WTC11 (cell line): ENCODE measurements at regions not wholly inside any gene's neighbourhood (a gene's known extent, or its start where the extent isn't known, plus 50 kb on each side); places are given as distances from the start of the nearest gene placed in this dataset.

Experiments used
- ATAC-seq: fragments of 200-7000 bp; cut with Tn5 transposase; 2 replicates; pipeline ENCODE4 v1.10.0; 2021; ENCODE audit warnings: mild to moderate bottlenecking, moderate library complexity
- CTCF ChIA-PET: fragments of 300-600 bp; sonication (Branson Sonifier 250); formaldehyde crosslinking; loops from one replicate; lab custom pipeline; 2021; ENCODE audit warnings: antibody characterized with exemption; lab: Charles Lee
- POLR2A ChIA-PET: fragments of 350-600 bp; sonication (Branson Sonifier 250); formaldehyde crosslinking; loops from one replicate; lab custom pipeline; 2021; ENCODE audit warnings: antibody characterized with exemption; lab: Charles Lee
- DNase-seq: peaks from one replicate; pipeline ENCODE4 v3.0.0; 2021; ENCODE audit warnings: low spot score
- H3K27ac Mint-ChIP-seq: 2 replicates; pipeline ENCODE4 v1.8.0; 2021; ENCODE audit warnings: mixed read lengths
- H3K27me3 Mint-ChIP-seq: 2 replicates; pipeline ENCODE4 v1.8.0; 2021; ENCODE audit warnings: low read depth, mild to moderate bottlenecking, moderate library complexity, mixed read lengths
- H3K36me3 Mint-ChIP-seq: 2 replicates; pipeline ENCODE4 v1.8.0; 2021; ENCODE audit warnings: mixed read lengths
- H3K4me1 Mint-ChIP-seq: 2 replicates; pipeline ENCODE4 v1.8.0; 2022; ENCODE audit warnings: mixed read lengths
- H3K4me3 Mint-ChIP-seq: 2 replicates; pipeline ENCODE4 v1.8.0; 2021; ENCODE audit warnings: mild to moderate bottlenecking, moderate library complexity, mixed read lengths
- H3K9me3 Mint-ChIP-seq: 2 replicates; pipeline ENCODE4 v1.8.0; 2021; ENCODE audit warnings: mixed read lengths
- ATF1 ChIP-seq: sonication (generic); formaldehyde crosslinking; IDR thresholded peaks from 2 replicates; pipeline ENCODE4 v1.8.1; 2023; ENCODE audit warnings: mild to moderate bottlenecking, moderate library complexity, missing genetic modification reagents
- ATF6 ChIP-seq: sonication (generic); formaldehyde crosslinking; IDR thresholded peaks from 2 replicates; pipeline ENCODE4 v1.8.1; 2023; ENCODE audit warnings: mild to moderate bottlenecking, missing genetic modification reagents
- CBFB ChIP-seq: sonication (generic); formaldehyde crosslinking; IDR thresholded peaks from 2 replicates; pipeline ENCODE4 v1.8.1; 2022; ENCODE audit warnings: mild to moderate bottlenecking, low read depth, missing genetic modification reagents
- E2F1 ChIP-seq: sonication (generic); formaldehyde crosslinking; IDR thresholded peaks from 2 replicates; pipeline ENCODE4 v1.8.0; 2022; ENCODE audit warnings: mild to moderate bottlenecking, missing genetic modification reagents
- E2F5 ChIP-seq: sonication (generic); formaldehyde crosslinking; IDR thresholded peaks from 2 replicates; pipeline ENCODE4 v1.8.1; 2022; ENCODE audit warnings: mild to moderate bottlenecking, moderate library complexity, missing genetic modification reagents
- ELF4 ChIP-seq: sonication (generic); formaldehyde crosslinking; IDR thresholded peaks from 2 replicates; pipeline ENCODE4 v1.8.1; 2022; ENCODE audit warnings: low read depth, mild to moderate bottlenecking, moderate library complexity, missing genetic modification reagents
- NFE2L1 ChIP-seq: sonication (generic); formaldehyde crosslinking; IDR thresholded peaks from 2 replicates; pipeline ENCODE4 v1.8.1; 2023; ENCODE audit warnings: missing genetic modification reagents
- NFYB ChIP-seq: sonication (generic); formaldehyde crosslinking; conservative IDR thresholded peaks from 2 replicates; pipeline ENCODE4 v1.8.0; 2022; ENCODE audit warnings: low read depth, missing genetic modification reagents
- NR3C1 ChIP-seq: sonication (generic); formaldehyde crosslinking; conservative IDR thresholded peaks from 2 replicates; pipeline ENCODE4 v1.8.1; 2023; ENCODE audit warnings: low read depth, mild to moderate bottlenecking, missing genetic modification reagents
- PRRX2 ChIP-seq: fragments of 250-450 bp; sonication (Bioruptor Pico); IDR thresholded peaks from 2 replicates; pipeline ENCODE4 v1.8.0; 2021; ENCODE audit warnings: mild to moderate bottlenecking
- SMAD4 ChIP-seq: sonication (generic); formaldehyde crosslinking; IDR thresholded peaks from 2 replicates; pipeline ENCODE4 v1.8.0; 2022; ENCODE audit warnings: mild to moderate bottlenecking, missing genetic modification reagents
- ZBTB43 ChIP-seq: sonication (generic); formaldehyde crosslinking; IDR thresholded peaks from 2 replicates; pipeline ENCODE4 v1.8.1; 2023; ENCODE audit warnings: mild to moderate bottlenecking, missing genetic modification reagents
- ZMAT4 ChIP-seq: fragments of 250-450 bp; sonication (Bioruptor Pico); IDR thresholded peaks from 2 replicates; pipeline ENCODE4 v1.9.0; 2021; ENCODE audit warnings: mild to moderate bottlenecking
- ZNF219 ChIP-seq: sonication (generic); formaldehyde crosslinking; IDR thresholded peaks from 2 replicates; pipeline ENCODE4 v1.8.0; 2023; ENCODE audit warnings: missing genetic modification reagents, mild to moderate bottlenecking, borderline replicate concordance
- ZNF317 ChIP-seq: sonication (generic); formaldehyde crosslinking; IDR thresholded peaks from 2 replicates; pipeline ENCODE4 v1.8.1; 2023; ENCODE audit warnings: low read depth, mild to moderate bottlenecking, moderate library complexity, missing genetic modification reagents, borderline replicate concordance
- ZNF423 ChIP-seq: fragments of 250-450 bp; sonication (Bioruptor Pico); IDR thresholded peaks from 2 replicates; pipeline ENCODE4 v2.1.2; 2022; ENCODE audit warnings: mild to moderate bottlenecking, moderate library complexity
- ZNF512 ChIP-seq: sonication (generic); formaldehyde crosslinking; IDR thresholded peaks from 2 replicates; pipeline ENCODE4 v1.8.1; 2022; ENCODE audit warnings: missing genetic modification reagents, borderline replicate concordance
- TF ChIP-seq, protein P1 (sequence below): sonication (generic); formaldehyde crosslinking; IDR thresholded peaks from 2 replicates; pipeline ENCODE4 v1.8.0; 2023; ENCODE audit warnings: missing genetic modification reagents, mild to moderate bottlenecking, borderline replicate concordance

- ATAC-seq (no peak), DNase-seq (no peak)
- H3K4me3 Mint-ChIP-seq, result no peak overlapping the region
- no peak overlapping the region for H3K27ac Mint-ChIP-seq
- ChIA-PET CTCF (no interaction called here), POLR2A (no interaction called here)
- H3K27me3 Mint-ChIP-seq, result no peaks in the 10 kb centered on the region
- H3K4me1 Mint-ChIP-seq, result peaks cover 28% of the 10 kb centered on the region
- H3K36me3 Mint-ChIP-seq, result no peaks in the 10 kb centered on the region
- TF ChIP-seq ELF4 (CRISPR knock-in tag) (no peak), ZMAT4 (CRISPR knock-in tag) (no peak), NR3C1 (CRISPR knock-in tag) (no peak), E2F1 (no peak), NFYB (no peak), ZNF512 (CRISPR knock-in tag) (no peak), NFE2L1 (no peak), ATF6 (CRISPR knock-in tag) (no peak), PRRX2 (no peak), ZNF423 (CRISPR knock-in tag) (no peak), ZBTB43 (CRISPR knock-in tag) (no peak)
- H3K9me3 Mint-ChIP-seq, result peaks cover 5% of the 10 kb centered on the region
Measured at GRCh38 chr10:29924436-29924835, 134.9 kb downstream of the JCAD start.

GRCh38 chr10:29923416-29923965 lies 135.9 kb downstream of the JCAD start:
- no peaks in the 10 kb centered on the region; the same call in 1 of the 2 replicates for H3K27me3 Mint-ChIP-seq
- TF ChIP-seq ZNF219, result no peak
- no peak for TF ChIP-seq ZNF317
- no peak for TF ChIP-seq ZMAT4 (CRISPR knock-in tag)
- no peak for TF ChIP-seq E2F5 (CRISPR knock-in tag)
- TF ChIP-seq ZNF512 (CRISPR knock-in tag), result no peak
- TF ChIP-seq ATF1 (CRISPR knock-in tag), result no peak
- TF ChIP-seq, protein P1, sequence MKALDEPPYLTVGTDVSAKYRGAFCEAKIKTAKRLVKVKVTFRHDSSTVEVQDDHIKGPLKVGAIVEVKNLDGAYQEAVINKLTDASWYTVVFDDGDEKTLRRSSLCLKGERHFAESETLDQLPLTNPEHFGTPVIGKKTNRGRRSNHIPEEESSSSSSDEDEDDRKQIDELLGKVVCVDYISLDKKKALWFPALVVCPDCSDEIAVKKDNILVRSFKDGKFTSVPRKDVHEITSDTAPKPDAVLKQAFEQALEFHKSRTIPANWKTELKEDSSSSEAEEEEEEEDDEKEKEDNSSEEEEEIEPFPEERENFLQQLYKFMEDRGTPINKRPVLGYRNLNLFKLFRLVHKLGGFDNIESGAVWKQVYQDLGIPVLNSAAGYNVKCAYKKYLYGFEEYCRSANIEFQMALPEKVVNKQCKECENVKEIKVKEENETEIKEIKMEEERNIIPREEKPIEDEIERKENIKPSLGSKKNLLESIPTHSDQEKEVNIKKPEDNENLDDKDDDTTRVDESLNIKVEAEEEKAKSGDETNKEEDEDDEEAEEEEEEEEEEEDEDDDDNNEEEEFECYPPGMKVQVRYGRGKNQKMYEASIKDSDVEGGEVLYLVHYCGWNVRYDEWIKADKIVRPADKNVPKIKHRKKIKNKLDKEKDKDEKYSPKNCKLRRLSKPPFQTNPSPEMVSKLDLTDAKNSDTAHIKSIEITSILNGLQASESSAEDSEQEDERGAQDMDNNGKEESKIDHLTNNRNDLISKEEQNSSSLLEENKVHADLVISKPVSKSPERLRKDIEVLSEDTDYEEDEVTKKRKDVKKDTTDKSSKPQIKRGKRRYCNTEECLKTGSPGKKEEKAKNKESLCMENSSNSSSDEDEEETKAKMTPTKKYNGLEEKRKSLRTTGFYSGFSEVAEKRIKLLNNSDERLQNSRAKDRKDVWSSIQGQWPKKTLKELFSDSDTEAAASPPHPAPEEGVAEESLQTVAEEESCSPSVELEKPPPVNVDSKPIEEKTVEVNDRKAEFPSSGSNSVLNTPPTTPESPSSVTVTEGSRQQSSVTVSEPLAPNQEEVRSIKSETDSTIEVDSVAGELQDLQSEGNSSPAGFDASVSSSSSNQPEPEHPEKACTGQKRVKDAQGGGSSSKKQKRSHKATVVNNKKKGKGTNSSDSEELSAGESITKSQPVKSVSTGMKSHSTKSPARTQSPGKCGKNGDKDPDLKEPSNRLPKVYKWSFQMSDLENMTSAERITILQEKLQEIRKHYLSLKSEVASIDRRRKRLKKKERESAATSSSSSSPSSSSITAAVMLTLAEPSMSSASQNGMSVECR (CRISPR knock-in tag), result no peak
- no peak for TF ChIP-seq CBFB (CRISPR knock-in tag)
- TF ChIP-seq SMAD4, result no peak

More at GRCh38 chr10:29923416-29923965, 135.9 kb downstream of the JCAD start:
- peaks cover 28% of the 10 kb centered on the region for H3K4me1 Mint-ChIP-seq
- H3K9me3 Mint-ChIP-seq, result no peaks in the 10 kb centered on the region
- H3K27ac Mint-ChIP-seq, result no peak overlapping the region
- CTCF ChIA-PET, result no interaction called here
- H3K4me3 Mint-ChIP-seq, result no peak overlapping the region
- ATAC-seq (no peak), DNase-seq (no peak)
- POLR2A ChIA-PET, result no interaction called here
- H3K36me3 Mint-ChIP-seq, result no peaks in the 10 kb centered on the region
